ENCODE measurements at regions not wholly inside any gene's neighbourhood (a gene's known extent, or its start where the extent isn't known, plus 50 kb on each side); places are given as distances from the start of the nearest gene placed in this dataset.
"Not testable (repeated sequence)": the region's sequence is repeated elsewhere in the genome, so short reads cannot be mapped to it uniquely, and the experiment has no call there.

DNA sequence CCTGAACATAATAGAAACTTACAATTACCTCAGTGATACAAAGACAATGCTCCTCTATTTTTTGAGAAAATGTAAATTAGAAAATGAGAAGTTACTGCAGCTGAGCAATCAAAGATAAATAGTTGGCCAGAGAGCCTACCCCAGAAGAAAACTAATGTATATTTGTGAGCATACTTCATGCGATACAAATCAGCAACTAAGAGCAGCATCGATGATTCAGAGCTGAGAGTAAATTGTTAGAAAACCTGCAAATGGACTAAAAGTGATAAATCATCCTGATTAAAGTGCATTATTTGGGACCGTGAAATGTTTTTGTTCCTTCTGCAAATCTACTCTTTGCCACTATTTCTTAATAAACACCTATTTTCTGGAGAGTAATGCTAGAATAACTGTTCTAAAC is 285.7 kb downstream of the PPP1R3A start:
- Histone ChIP-seq H3K9me3 (replicated peaks; ENCODE audit: low read length) (no peaks in the 10 kb centered on the region), H3K4me3 (ENCODE audit: low read length) (no peak overlapping the region), H3K36me3 (ENCODE audit: insufficient read depth, low read length) (no peaks in the 10 kb centered on the region), H3K4me2 (ENCODE audit: low read length) (no peak overlapping the region), H3K4me1 (ENCODE audit: control insufficient read depth, insufficient read depth, low read length) (peaks cover 34% of the 10 kb centered on the region), H3K27me3 (ENCODE audit: control insufficient read depth, insufficient read depth, low read length) (no peaks in the 10 kb centered on the region), H3K9ac (ENCODE audit: low read depth, low read length) (no peak overlapping the region)

DNA sequence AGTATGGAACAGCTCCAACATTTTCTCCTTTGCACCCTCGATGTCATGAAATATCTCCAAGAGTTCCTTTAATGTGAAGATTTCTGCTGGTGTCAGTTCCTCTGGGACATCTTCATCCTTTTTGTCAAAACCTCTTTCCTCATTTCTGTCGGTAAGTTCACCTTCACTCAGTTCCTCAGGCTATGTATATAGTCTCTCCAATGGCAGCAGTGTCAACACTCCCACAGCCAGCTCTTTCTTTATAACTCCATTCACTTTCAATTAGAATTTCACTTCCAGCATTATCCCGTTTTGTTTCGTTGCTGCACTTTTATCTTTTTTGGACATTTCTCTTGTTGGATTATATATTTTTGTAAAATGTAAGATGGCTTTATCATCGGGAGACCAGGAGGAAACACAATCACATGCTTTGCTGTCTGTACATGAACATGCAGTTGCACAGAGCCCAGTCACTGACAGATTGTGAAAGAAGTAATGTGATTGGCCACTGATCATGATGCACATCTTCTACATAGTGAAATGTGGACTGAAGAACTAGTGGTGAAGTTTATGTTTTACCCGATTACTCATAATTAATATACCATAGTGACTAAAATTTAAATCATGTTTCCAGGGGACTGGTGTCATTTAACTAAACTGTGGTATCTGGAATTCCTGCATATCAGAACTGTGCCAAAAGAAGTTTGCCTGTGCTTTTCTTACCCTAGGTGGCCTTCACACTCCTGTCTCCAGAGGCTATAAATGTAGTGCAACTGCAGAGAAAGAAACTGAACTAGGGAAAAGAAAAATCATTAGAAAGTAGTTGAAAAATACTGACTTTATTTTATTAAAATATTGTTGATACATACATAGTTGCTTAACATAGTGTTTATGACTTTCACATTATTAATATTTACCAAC is 289.6 kb downstream of the PPP1R3A start:
- no peaks in the 10 kb centered on the region for H3K36me3 ChIP-seq (ENCODE audit: insufficient read depth, low read length)
- no peak overlapping the region for H3K4me3 ChIP-seq (ENCODE audit: low read length)
- H3K4me2 ChIP-seq (ENCODE audit: low read length): no peak overlapping the region
- H3K4me1 ChIP-seq (ENCODE audit: control insufficient read depth, insufficient read depth, low read length): peaks cover 3% of the 10 kb centered on the region
- H3K27me3 ChIP-seq (ENCODE audit: control insufficient read depth, insufficient read depth, low read length): no peaks in the 10 kb centered on the region
- H3K9ac ChIP-seq (ENCODE audit: low read depth, low read length): no peak overlapping the region
- no peaks in the 10 kb centered on the region for H3K9me3 ChIP-seq (replicated peaks; ENCODE audit: low read length)

DNA sequence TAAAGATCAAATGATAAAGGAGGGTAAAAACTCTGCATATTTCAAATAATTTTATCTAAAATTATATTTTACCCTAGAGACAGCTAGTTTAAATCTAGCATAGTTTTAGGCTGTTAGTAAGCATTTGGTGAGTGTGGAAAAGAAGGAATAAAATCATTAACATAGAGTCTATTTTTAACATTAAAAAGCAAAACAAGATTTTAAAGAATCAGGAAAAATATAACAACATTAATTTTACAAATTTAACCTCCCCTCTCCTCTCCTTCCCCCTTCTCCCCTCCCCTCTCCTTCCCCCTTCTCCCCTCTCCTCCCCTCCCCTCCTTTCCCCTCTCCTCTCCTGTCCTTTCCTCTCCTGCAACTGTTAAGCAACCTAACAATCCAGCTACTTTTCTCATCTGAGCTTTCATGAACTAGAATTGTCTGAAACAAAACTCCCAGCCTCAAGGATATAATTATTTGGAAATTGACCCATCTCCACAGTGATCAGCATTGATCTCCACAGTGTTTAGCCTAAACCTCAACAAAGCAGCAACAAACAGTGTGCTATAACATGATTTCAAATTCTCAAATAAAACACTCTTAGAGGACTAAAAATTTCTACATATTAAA is 293.2 kb downstream of the PPP1R3A start:
- Histone ChIP-seq H3K4me3 (ENCODE audit: low read length) (no peak overlapping the region), H3K4me2 (ENCODE audit: low read length) (no peak overlapping the region), H3K27me3 (ENCODE audit: control insufficient read depth, insufficient read depth, low read length) (no peaks in the 10 kb centered on the region), H3K9ac (ENCODE audit: low read depth, low read length) (no peak overlapping the region), H3K4me1 (ENCODE audit: control insufficient read depth, insufficient read depth, low read length) (peaks cover 3% of the 10 kb centered on the region), H3K9me3 (replicated peaks; ENCODE audit: low read length) (no peaks in the 10 kb centered on the region), H3K36me3 (ENCODE audit: insufficient read depth, low read length) (no peaks in the 10 kb centered on the region)

DNA sequence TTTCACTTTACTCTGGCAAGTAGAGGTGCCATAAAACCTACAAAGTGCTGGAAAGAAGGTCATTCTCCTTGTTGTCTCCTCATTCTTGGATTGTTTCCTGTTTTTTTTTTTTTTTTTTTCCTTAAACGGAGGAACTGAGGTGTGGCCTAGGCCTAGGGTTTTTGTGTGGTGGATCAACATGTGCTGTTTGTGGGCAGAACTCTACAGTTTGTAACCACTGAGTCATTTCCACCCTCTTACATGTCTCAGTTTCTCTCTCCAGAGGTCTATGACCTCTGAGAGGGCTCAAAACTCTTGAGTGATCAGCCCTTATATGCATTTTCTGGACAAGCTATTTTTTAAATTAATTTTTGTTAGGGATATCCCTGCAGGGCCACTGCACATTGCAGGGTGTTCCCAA is 296.0 kb downstream of the PPP1R3A start:
- H3K9me3 ChIP-seq (replicated peaks; ENCODE audit: low read length): no peaks in the 10 kb centered on the region
- no peaks in the 10 kb centered on the region for H3K4me1 ChIP-seq (ENCODE audit: control insufficient read depth, insufficient read depth, low read length)
- no peak overlapping the region for H3K4me2 ChIP-seq (ENCODE audit: low read length)
- no peaks in the 10 kb centered on the region for H3K36me3 ChIP-seq (ENCODE audit: insufficient read depth, low read length)
- no peak overlapping the region for H3K9ac ChIP-seq (ENCODE audit: low read depth, low read length)
- H3K27me3 ChIP-seq (ENCODE audit: control insufficient read depth, insufficient read depth, low read length): no peaks in the 10 kb centered on the region
- no peak overlapping the region for H3K4me3 ChIP-seq (ENCODE audit: low read length)

GRCh38 chr7:113610572-113610971 is 308.2 kb downstream of the PPP1R3A start:
- no peak overlapping the region for H3K4me3 ChIP-seq (ENCODE audit: low read length)
- no peaks in the 10 kb centered on the region for H3K36me3 ChIP-seq (ENCODE audit: insufficient read depth, low read length)
- no peak overlapping the region for H3K9ac ChIP-seq (ENCODE audit: low read depth, low read length)
- peaks cover 16% of the 10 kb centered on the region for H3K4me1 ChIP-seq (ENCODE audit: control insufficient read depth, insufficient read depth, low read length)
- no peaks in the 10 kb centered on the region for H3K9me3 ChIP-seq (replicated peaks; ENCODE audit: low read length)
- H3K27me3 ChIP-seq (ENCODE audit: control insufficient read depth, insufficient read depth, low read length): no peaks in the 10 kb centered on the region
- no peak overlapping the region for H3K4me2 ChIP-seq (ENCODE audit: low read length)

DNA sequence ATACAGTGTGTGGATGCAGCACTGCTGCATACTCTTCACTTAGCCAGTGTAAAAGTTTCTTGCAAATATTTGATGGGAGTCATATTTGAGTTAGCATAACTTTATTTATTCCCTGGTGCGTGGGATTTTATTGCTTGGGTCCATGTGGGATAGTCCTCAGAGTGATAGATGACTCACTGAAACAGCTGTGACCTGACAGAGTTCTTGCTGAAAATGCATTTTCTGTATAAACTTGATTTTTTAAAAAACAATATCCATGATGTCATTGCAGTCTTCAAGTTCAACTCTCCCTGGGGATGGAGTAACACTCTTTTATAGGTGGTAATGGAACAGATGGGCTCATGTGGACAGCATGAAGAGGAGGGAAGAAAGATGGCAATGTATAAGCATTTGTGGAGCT is 310.0 kb downstream of the PPP1R3A start:
- H3K9me3 ChIP-seq (replicated peaks; ENCODE audit: low read length): no peaks in the 10 kb centered on the region
- H3K36me3 ChIP-seq (ENCODE audit: insufficient read depth, low read length): no peaks in the 10 kb centered on the region
- H3K4me3 ChIP-seq (ENCODE audit: low read length): no peak overlapping the region
- H3K27me3 ChIP-seq (ENCODE audit: control insufficient read depth, insufficient read depth, low read length): no peaks in the 10 kb centered on the region
- no peak overlapping the region for H3K4me2 ChIP-seq (ENCODE audit: low read length)
- H3K4me1 ChIP-seq (ENCODE audit: control insufficient read depth, insufficient read depth, low read length): peaks cover 16% of the 10 kb centered on the region
- no peak overlapping the region for H3K9ac ChIP-seq (ENCODE audit: low read depth, low read length)

DNA sequence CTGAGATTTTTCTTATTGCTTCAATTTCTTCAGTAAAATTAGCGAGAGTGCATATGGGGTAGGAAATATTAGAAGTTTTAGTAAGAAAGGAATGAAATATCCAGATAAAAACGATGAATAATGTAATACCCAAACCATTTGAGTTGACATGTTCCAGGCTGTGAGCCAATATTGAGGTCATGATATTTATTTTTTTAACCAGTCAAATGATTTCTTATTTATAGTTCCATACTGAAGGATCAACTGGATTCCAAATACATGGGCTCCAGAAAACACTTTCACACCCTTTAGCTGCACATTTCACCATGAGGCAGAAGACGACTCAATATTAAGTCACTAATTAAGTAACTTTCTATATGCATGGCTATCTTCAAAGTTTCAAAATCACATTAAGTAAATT is 312.5 kb downstream of the PPP1R3A start:
- peaks cover 16% of the 10 kb centered on the region for H3K4me1 ChIP-seq (ENCODE audit: control insufficient read depth, insufficient read depth, low read length)
- no peak overlapping the region for H3K9ac ChIP-seq (ENCODE audit: low read depth, low read length)
- no peak overlapping the region for H3K4me3 ChIP-seq (ENCODE audit: low read length)
- H3K9me3 ChIP-seq (replicated peaks; ENCODE audit: low read length): no peaks in the 10 kb centered on the region
- H3K27me3 ChIP-seq (ENCODE audit: control insufficient read depth, insufficient read depth, low read length): no peaks in the 10 kb centered on the region
- H3K36me3 ChIP-seq (ENCODE audit: insufficient read depth, low read length): no peaks in the 10 kb centered on the region
- H3K4me2 ChIP-seq (ENCODE audit: low read length): no peak overlapping the region

DNA sequence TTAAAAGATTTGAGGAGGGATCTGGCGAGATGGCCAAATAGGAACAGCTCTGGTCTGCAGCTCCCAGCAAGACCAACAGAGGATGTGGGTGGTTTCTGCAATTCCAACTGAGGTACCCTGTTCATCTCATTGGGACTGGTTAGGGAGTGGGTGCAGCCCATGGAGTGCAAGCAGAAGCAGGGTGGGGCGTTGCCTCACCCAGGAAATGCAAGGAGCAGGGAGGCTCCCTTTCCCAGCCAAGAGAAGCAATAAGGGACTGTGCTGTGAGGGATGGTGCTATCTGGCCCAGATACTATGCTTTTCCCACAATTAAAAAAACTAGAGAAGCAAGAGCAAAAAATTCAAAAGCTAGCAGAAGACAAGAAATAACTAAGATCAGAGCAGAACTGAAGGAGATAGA is 318.4 kb downstream of the PPP1R3A start:
- not testable (repeated sequence) for H3K36me3 ChIP-seq (ENCODE audit: insufficient read depth, low read length); H3K9ac ChIP-seq (ENCODE audit: low read depth, low read length); H3K4me1 ChIP-seq (ENCODE audit: control insufficient read depth, insufficient read depth, low read length); H3K27me3 ChIP-seq (ENCODE audit: control insufficient read depth, insufficient read depth, low read length); H3K4me3 ChIP-seq (ENCODE audit: low read length); H3K9me3 ChIP-seq (replicated peaks; ENCODE audit: low read length); H3K4me2 ChIP-seq (ENCODE audit: low read length)

- not testable (repeated sequence) for H3K27me3 ChIP-seq (ENCODE audit: control insufficient read depth, insufficient read depth, low read length); H3K4me3 ChIP-seq (ENCODE audit: low read length); H3K36me3 ChIP-seq (ENCODE audit: insufficient read depth, low read length); H3K9me3 ChIP-seq (replicated peaks; ENCODE audit: low read length); H3K4me2 ChIP-seq (ENCODE audit: low read length); H3K4me1 ChIP-seq (ENCODE audit: control insufficient read depth, insufficient read depth, low read length); H3K9ac ChIP-seq (ENCODE audit: low read depth, low read length)
These were observed 325.4 kb downstream of the PPP1R3A start for GRCh38 chr7:113593455-113593854.

DNA sequence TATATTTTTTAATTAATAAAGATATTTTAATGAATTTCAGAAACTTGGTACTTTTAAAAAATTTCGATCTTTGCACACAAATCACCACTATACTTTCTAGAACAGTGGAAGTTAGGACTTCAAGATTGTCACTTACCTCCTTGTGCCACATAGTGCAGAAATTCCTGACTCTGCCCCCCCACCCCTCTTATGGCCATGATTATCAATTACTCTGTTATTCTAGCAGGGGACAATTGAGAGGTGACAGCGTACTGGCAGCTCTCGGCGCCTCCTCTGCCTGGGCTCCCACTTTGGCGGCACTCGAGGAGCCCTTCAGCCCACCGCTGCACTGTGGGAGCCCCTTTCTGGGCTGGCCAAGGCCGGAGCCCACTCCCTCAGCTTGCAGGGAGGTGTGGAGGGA is 325.9 kb downstream of the PPP1R3A start:
- H3K4me3 ChIP-seq (ENCODE audit: low read length); H3K27me3 ChIP-seq (ENCODE audit: control insufficient read depth, insufficient read depth, low read length); H3K9me3 ChIP-seq (replicated peaks; ENCODE audit: low read length); H3K4me2 ChIP-seq (ENCODE audit: low read length); H3K4me1 ChIP-seq (ENCODE audit: control insufficient read depth, insufficient read depth, low read length); H3K36me3 ChIP-seq (ENCODE audit: insufficient read depth, low read length); H3K9ac ChIP-seq (ENCODE audit: low read depth, low read length): not testable (repeated sequence)

- H3K36me3 ChIP-seq (ENCODE audit: insufficient read depth, low read length): no peaks in the 10 kb centered on the region
- peaks cover 12% of the 10 kb centered on the region for H3K4me1 ChIP-seq (ENCODE audit: control insufficient read depth, insufficient read depth, low read length)
- no peak overlapping the region for H3K9ac ChIP-seq (ENCODE audit: low read depth, low read length)
- no peaks in the 10 kb centered on the region for H3K27me3 ChIP-seq (ENCODE audit: control insufficient read depth, insufficient read depth, low read length)
- H3K4me3 ChIP-seq (ENCODE audit: low read length): no peak overlapping the region
- H3K9me3 ChIP-seq (replicated peaks; ENCODE audit: low read length): no peaks in the 10 kb centered on the region
- peak overlapping the region; percentile 31 for H3K4me2 ChIP-seq (ENCODE audit: low read length)
These were observed 336.3 kb downstream of the PPP1R3A start for GRCh38 chr7:113582471-113582870.

- not testable (repeated sequence) for H3K27me3 ChIP-seq (ENCODE audit: control insufficient read depth, insufficient read depth, low read length); H3K4me3 ChIP-seq (ENCODE audit: low read length); H3K9me3 ChIP-seq (replicated peaks; ENCODE audit: low read length); H3K9ac ChIP-seq (ENCODE audit: low read depth, low read length); H3K36me3 ChIP-seq (ENCODE audit: insufficient read depth, low read length); H3K4me2 ChIP-seq (ENCODE audit: low read length)
- H3K4me1 ChIP-seq (ENCODE audit: control insufficient read depth, insufficient read depth, low read length): peaks cover 14% of the 10 kb centered on the region
These were observed 355.6 kb downstream of the PPP1R3A start for GRCh38 chr7:113563257-113563656.

All from skeletal muscle satellite cell (primary cell).